ENCODE measurements at regions not wholly inside any gene's neighbourhood (a gene's known extent, or its start where the extent isn't known, plus 50 kb on each side); places are given as distances from the start of the nearest gene placed in this dataset.

GRCh38 chrX:150085881-150086280, 147.6 kb upstream of the EOLA2 start:
- TF ChIP-seq, protein P1, sequence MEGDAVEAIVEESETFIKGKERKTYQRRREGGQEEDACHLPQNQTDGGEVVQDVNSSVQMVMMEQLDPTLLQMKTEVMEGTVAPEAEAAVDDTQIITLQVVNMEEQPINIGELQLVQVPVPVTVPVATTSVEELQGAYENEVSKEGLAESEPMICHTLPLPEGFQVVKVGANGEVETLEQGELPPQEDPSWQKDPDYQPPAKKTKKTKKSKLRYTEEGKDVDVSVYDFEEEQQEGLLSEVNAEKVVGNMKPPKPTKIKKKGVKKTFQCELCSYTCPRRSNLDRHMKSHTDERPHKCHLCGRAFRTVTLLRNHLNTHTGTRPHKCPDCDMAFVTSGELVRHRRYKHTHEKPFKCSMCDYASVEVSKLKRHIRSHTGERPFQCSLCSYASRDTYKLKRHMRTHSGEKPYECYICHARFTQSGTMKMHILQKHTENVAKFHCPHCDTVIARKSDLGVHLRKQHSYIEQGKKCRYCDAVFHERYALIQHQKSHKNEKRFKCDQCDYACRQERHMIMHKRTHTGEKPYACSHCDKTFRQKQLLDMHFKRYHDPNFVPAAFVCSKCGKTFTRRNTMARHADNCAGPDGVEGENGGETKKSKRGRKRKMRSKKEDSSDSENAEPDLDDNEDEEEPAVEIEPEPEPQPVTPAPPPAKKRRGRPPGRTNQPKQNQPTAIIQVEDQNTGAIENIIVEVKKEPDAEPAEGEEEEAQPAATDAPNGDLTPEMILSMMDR (IDR thresholded peaks at IDR 0.05), result no peak
- no peak for TF ChIP-seq POLR2A (IDR thresholded peaks at IDR 0.05)
